GM18867 (cell line): ENCODE measurements at regions not wholly inside any gene's neighbourhood (a gene's known extent, or its start where the extent isn't known, plus 50 kb on each side); places are given as distances from the start of the nearest gene placed in this dataset.

Source experiments
- ATAC-seq: cut with Tn5 transposase; IDR thresholded peaks from one replicate; pipeline ENCODE4 v1.9.1; 2021; ENCODE audit warnings: mild to moderate bottlenecking, moderate library complexity; ENCODE audit not compliant: unreplicated experiment

GRCh38 chr12:125954362-125954761 lies 889.1 kb downstream of the AACS start:
- no peak for ATAC-seq

DNA sequence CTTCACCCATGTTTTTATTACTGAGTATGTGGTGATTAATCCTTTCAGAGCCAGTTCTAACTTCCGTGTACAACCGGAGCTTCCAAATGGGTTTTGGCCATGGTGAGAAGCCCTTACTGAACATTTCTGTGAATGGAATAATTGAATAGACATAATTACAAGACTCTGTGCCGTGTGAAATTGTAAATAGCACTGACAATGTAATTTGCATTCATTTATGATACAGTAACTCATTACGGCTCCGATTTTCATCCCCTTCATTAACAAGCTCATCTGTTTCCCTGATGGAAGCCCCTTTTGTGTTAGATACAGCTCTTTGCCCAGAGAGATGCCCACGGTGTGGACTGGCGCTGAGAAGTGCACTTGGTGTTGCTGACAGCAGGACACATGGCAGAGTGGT lies 891.0 kb downstream of the AACS start:
- ATAC-seq, result no peak

DNA sequence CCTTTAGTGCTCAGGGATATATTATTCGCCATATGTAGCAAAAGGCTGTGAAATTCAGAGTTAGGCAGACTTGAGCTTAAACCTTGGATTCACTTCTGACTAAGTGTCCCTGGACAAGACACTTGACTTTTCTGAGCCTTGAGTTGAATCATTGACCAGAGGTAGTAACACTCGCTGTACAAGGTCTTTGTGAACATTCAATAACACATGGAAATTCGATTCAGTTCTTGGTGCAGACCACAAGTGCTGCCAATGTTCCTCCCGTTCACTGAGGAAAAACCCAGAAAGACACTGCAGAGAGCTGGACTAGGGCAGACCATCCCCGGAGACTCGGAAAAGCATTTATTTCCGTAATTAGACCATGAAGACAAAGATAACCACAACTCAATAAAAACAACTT lies 901.4 kb downstream of the AACS start:
- no peak for ATAC-seq

DNA sequence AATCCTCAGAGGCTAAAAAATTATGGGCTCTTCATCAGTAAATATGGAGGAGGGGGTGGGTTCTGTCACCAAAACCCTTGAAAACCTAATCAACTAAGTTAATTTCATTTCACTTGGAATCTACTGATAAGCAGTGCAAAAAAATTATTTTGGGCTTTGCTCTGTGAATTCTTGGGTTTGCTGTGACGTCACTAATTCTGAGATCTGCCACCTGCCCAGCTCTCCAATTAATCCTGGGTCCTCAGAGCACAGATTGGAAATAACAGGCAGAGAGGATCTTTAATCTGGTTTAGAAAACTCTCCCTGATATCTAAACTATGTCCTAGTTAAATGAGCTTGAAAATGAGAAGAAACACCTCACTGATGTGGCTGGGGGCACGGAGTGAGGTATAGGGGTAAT lies 903.2 kb downstream of the AACS start:
- ATAC-seq, result no peak

GRCh38 chr12:125971981-125972380 lies 906.7 kb downstream of the AACS start:
- no peak for ATAC-seq

- no peak for ATAC-seq
These were observed 913.1 kb downstream of the AACS start for GRCh38 chr12:125978286-125978685.

DNA sequence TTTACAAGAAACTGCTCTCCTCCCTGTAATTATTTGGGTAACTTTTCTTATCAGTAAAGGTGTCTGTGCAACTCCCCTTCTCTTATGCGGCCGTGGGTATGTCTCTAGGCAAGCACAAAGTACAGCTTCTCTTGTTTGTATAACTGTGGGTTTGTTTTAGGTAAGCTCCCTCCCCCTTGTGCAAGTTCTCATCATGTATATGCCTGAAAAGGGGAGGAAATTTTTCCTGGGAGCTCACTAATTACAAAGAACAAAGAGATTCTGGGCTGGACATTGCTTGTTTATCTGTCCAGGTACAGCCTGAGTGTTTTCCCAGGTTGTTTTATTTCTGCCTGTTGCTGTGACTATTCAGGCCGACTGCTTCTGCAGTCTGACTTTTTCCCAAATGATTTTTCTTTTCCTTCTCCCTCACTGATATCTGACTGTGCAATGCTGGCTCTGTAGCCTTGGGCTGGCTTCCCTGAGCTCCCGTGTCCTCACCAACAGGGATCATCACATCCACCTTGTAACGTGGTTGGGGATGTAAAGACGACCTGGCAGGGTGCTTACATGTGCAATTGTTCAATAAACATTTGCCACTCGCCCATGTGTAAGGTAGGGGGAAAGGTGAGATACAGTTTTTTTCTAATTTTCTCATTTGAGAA lies 916.5 kb downstream of the AACS start:
- no peak for ATAC-seq

GRCh38 chr12:125983094-125983783 lies 918.0 kb downstream of the AACS start:
- ATAC-seq, result no peak

- ATAC-seq, result no peak
These were observed 918.7 kb downstream of the AACS start for GRCh38 chr12:125983784-125984500.

DNA sequence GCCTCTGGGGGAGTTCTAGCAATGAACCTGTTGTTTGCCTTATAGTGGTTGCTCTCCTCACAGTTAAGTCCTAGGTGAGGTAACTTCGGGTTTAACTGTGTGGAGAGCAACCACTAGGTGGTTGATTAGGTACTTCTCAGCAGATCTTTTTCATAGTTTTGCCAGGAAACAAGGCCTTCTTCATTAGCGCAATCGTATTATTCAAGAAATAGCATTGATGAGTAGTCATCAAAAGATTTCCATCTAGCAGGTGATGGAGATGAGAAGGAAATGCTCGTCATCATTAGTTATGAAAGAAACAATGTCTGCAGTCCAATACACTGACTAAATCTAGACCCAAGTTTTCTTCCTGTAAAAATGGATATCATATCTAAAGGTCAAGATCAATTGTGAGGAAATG lies 923.3 kb downstream of the AACS start:
- no peak for ATAC-seq

- no peak for ATAC-seq
These were observed 924.5 kb downstream of the AACS start for GRCh38 chr12:125989696-125990095.

DNA sequence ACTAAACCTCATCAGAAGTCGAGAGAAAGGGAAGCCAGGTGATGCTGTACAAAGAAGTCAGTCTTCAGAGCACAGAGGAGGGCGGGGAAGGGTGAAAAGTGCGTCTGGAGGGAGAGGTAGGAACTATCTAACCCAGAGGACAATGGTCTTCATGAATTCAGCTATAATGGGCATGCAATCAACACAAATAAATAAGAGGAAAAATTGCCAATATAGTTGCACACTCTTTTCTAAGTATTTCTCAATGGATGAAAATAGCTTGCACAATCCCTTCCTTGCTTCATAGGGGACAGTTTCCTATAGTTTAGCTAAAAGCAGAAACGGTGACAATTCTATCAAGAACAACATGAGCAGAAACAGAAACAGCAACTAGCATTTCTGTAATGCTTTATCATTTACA lies 931.2 kb downstream of the AACS start:
- ATAC-seq, result no peak

- ATAC-seq, result no peak
These were observed 934.4 kb downstream of the AACS start for GRCh38 chr12:125999628-126000027.

- no peak for ATAC-seq
These were observed 954.1 kb downstream of the AACS start for GRCh38 chr12:126019385-126019784.

- no peak for ATAC-seq
These were observed 956.4 kb downstream of the AACS start for GRCh38 chr12:126021675-126022074.

- ATAC-seq, result no peak
These were observed 962.6 kb downstream of the AACS start for GRCh38 chr12:126027825-126028224.

DNA sequence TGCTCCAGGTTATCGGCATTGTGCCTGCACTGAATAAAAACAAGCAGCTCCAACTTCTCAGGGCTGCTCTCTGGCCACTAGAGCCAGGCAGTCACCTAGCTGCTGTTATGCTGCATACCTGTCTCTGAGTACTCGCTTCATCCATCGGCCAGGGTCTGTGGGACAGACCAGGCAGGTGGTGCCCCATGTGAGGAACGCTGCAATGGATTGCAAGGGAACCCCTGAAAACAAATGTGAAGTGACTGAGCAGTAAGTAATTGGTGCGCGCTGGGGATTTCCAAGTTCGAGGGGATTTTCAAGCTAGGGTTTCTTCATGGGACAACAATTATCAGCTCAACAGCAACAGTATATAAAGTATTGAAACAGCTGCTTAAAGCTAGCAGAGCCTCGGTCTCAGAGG lies 965.3 kb downstream of the AACS start:
- ATAC-seq, result no peak

DNA sequence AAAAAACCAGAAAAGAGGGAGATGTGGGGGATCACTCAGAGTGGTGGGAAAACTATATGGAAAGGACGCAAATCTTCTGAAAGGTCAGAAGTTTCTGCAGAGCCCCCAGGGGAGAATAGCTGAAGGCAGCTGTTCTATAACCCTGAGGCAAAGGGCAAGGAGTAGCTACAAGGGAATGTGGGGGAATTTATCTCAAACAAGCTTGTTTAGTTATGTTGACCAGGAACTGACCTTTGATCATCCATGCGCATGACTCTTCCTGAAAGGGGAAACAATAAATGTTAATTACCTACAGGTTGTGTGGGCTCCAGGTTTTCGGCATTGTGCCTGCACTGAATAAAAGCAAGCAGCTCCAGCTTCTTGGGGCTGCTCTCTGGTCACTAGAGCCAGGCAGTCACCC lies 968.5 kb downstream of the AACS start:
- no peak for ATAC-seq

- no peak for ATAC-seq
These were observed 971.1 kb downstream of the AACS start for GRCh38 chr12:126036348-126036747.

GRCh38 chr12:126038434-126038833 lies 973.2 kb downstream of the AACS start:
- ATAC-seq, result no peak

- no peak for ATAC-seq
These were observed 975.1 kb downstream of the AACS start for GRCh38 chr12:126040307-126040706.

- no peak for ATAC-seq
These were observed 977.1 kb downstream of the AACS start for GRCh38 chr12:126042286-126042685.
